Uterus (tissue), 3 donors: ENCODE measurements at regions not wholly inside any gene's neighbourhood (a gene's known extent, or its start where the extent isn't known, plus 50 kb on each side); places are given as distances from the start of the nearest gene placed in this dataset.
"Not testable (repeated sequence)": the region's sequence is repeated elsewhere in the genome, so short reads cannot be mapped to it uniquely, and the experiment has no call there.

ENCODE experiments used
- DNase-seq, 2 donors: peaks; one replicate each; pipeline ENCODE4 v3.0.0-alpha.2; 2019 to 2020
- H3K27ac ChIP-seq, 2 donors: fragments of 200-600 bp; sonication (generic); 1 replicate in 1 of 2; 2 replicates in 1 of 2; pipeline ENCODE4 v1.5.1; 2016 to 2018
- H3K27me3 ChIP-seq, 2 donors: fragments of 200-600 bp; sonication (generic); one replicate each; pipeline ENCODE4 v1.5.1; 2018 to 2019; ENCODE audit warnings: control low read depth in 1 of 2
- H3K36me3 ChIP-seq, 2 donors: fragments of 200-600 bp; sonication (generic); one replicate each; pipeline ENCODE4 v1.5.1; 2019; ENCODE audit warnings: control low read depth in 1 of 2
- H3K4me1 ChIP-seq, 2 donors: fragments of 200-600 bp; sonication (generic); one replicate each; pipeline ENCODE4 v1.5.1; 2018 to 2019; ENCODE audit warnings: control low read depth in 1 of 2
- H3K4me3 ChIP-seq, 2 donors: fragments of 200-600 bp; sonication (generic); 1 replicate in 1 of 2; 2 replicates in 1 of 2; pipeline ENCODE4 v1.5.1; 2018 to 2019; ENCODE audit warnings: mild to moderate bottlenecking in 1 of 2
- H3K9me3 ChIP-seq, 2 donors: fragments of 200-600 bp; sonication (generic); one replicate each; pipeline ENCODE4 v1.5.1; 2019; ENCODE audit warnings: control low read depth in 1 of 2
- POLR2A ChIP-seq, 2 donors: fragments of 450-650 bp; IDR thresholded peaks; one replicate each; pipeline ENCODE4 v1.6.1; 2016; ENCODE audit warnings: antibody characterized with exemption in 2 of 2, mild to moderate bottlenecking in 1 of 2, moderate library complexity in 1 of 2
- intact Hi-C: fragments of 100-400 bp; cut with DNase I; formaldehyde crosslinking; loops from one replicate; pipeline ENCODE4 v1.15.1; 2023; ENCODE audit warnings: low total_unique reads
- TF ChIP-seq, protein P1 (sequence below), 4 experiments: fragments of 200-600 bp in 2 of 4; fragments of 450-650 bp in 2 of 4; sonication (generic) in 2 of 4; IDR thresholded peaks; one replicate each; pipeline ENCODE4 v1.5.1; 2016 to 2019; ENCODE audit warnings: antibody characterized with exemption in 4 of 4, mild to moderate bottlenecking in 2 of 4, moderate library complexity in 1 of 4
- donor health status: DM: yes; HTN: yes; CAD: no.

- H3K27ac ChIP-seq = no peak overlapping the region
- peak in 1 of 2 donors; percentile 18 for DNase-seq
- H3K4me3 ChIP-seq = no peak overlapping the region
- no peaks in the 10 kb centered on the region for H3K27me3 ChIP-seq
- H3K4me1 ChIP-seq = no peaks in the 10 kb centered on the region
- no peaks in the 10 kb centered on the region for H3K9me3 ChIP-seq
- H3K36me3 ChIP-seq = no peaks in the 10 kb centered on the region
- TF ChIP-seq, protein P1, sequence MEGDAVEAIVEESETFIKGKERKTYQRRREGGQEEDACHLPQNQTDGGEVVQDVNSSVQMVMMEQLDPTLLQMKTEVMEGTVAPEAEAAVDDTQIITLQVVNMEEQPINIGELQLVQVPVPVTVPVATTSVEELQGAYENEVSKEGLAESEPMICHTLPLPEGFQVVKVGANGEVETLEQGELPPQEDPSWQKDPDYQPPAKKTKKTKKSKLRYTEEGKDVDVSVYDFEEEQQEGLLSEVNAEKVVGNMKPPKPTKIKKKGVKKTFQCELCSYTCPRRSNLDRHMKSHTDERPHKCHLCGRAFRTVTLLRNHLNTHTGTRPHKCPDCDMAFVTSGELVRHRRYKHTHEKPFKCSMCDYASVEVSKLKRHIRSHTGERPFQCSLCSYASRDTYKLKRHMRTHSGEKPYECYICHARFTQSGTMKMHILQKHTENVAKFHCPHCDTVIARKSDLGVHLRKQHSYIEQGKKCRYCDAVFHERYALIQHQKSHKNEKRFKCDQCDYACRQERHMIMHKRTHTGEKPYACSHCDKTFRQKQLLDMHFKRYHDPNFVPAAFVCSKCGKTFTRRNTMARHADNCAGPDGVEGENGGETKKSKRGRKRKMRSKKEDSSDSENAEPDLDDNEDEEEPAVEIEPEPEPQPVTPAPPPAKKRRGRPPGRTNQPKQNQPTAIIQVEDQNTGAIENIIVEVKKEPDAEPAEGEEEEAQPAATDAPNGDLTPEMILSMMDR (IDR thresholded peaks at IDR 0.05) = no peak
- no peak for TF ChIP-seq POLR2A (IDR thresholded peaks at IDR 0.05)
- intact Hi-C loops = no loop called here
These were observed 406.7 kb downstream of the RWDD3 start for GRCh38 chr1:95640746-95641145.

GRCh38 chr1:95641386-95641785 lies 407.4 kb downstream of the RWDD3 start:
- H3K27ac ChIP-seq = no peak overlapping the region
- no peak for DNase-seq
- TF ChIP-seq, protein P1 (IDR thresholded peaks at IDR 0.05) = no peak
- no peak for TF ChIP-seq POLR2A (IDR thresholded peaks at IDR 0.05)

GRCh38 chr1:95642035-95642434 lies 408.0 kb downstream of the RWDD3 start:
- intact Hi-C loops = no loop called here
- Histone ChIP-seq H3K9me3 (no peaks in the 10 kb centered on the region), H3K27me3 (no peaks in the 10 kb centered on the region), H3K27ac (no peak overlapping the region), H3K4me3 (no peak overlapping the region), H3K4me1 (no peaks in the 10 kb centered on the region), H3K36me3 (no peaks in the 10 kb centered on the region)
- no peak for TF ChIP-seq POLR2A (IDR thresholded peaks at IDR 0.05)
- no peak for DNase-seq

More at GRCh38 chr1:95641386-95641785, 407.4 kb downstream of the RWDD3 start:
- no peaks in the 10 kb centered on the region for H3K36me3 ChIP-seq
- H3K9me3 ChIP-seq = no peaks in the 10 kb centered on the region
- no peaks in the 10 kb centered on the region for H3K27me3 ChIP-seq
- intact Hi-C loops = no loop called here
- H3K4me3 ChIP-seq = no peak overlapping the region
- H3K4me1 ChIP-seq = no peaks in the 10 kb centered on the region

- no peak for DNase-seq
- intact Hi-C loops = no loop called here
- TF ChIP-seq, protein P1 (IDR thresholded peaks at IDR 0.05) = no peak
- TF ChIP-seq POLR2A (IDR thresholded peaks at IDR 0.05) = no peak
- Histone ChIP-seq H3K4me1 (no peaks in the 10 kb centered on the region), H3K36me3 (no peaks in the 10 kb centered on the region), H3K4me3 (no peak overlapping the region), H3K9me3 (no peaks in the 10 kb centered on the region), H3K27ac (no peak overlapping the region), H3K27me3 (no peaks in the 10 kb centered on the region)
These were observed 409.1 kb downstream of the RWDD3 start for GRCh38 chr1:95643071-95643470.

DNA sequence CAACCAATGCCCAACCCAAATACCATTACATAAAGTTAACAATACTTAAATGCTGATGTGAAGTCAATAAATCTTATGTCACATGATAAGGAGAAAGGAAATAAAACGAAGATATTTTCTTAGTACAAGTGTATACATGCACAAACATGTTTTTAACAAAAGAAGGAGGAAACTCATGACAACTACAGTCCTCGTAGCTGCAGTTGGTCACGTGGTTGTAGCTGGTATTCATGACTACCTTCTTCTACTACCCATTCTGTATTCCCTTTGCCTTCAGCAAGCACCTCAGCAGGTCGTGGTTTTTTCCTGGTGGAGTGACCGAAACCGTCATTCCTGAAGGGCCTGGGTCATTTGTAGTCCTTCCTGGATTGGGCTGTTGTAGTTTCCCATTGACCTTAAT lies 411.1 kb downstream of the RWDD3 start:
- H3K27ac ChIP-seq, H3K36me3 ChIP-seq, H3K9me3 ChIP-seq, H3K4me1 ChIP-seq, intact Hi-C loops, H3K27me3 ChIP-seq, DNase-seq, H3K4me3 ChIP-seq: not testable (repeated sequence)

DNA sequence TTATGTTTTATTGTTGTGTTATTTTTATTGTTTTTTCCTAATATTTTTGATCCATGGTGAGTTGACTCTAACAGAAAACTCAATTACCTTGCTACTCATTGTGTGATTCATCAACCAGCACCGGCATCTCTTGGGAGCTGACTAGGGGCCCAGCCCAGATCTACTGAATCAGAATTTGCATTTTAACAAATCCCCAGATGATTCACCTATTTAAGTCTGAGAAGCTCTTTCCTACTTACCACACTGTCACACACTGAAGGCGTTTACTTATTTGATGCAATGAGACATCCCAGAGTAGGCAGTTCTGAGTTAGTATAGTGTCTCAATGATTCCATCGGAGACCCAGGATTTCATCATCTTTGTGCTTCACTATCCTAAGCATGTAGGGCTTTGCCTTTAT lies 416.6 kb downstream of the RWDD3 start:
- H3K9me3 ChIP-seq = no peaks in the 10 kb centered on the region
- H3K36me3 ChIP-seq = no peaks in the 10 kb centered on the region
- H3K27me3 ChIP-seq = no peaks in the 10 kb centered on the region
- no peak overlapping the region for H3K4me3 ChIP-seq
- TF ChIP-seq, protein P1 (IDR thresholded peaks at IDR 0.05) = no peak
- TF ChIP-seq POLR2A (IDR thresholded peaks at IDR 0.05) = no peak
- no peaks in the 10 kb centered on the region for H3K4me1 ChIP-seq
- DNase-seq = no peak
- H3K27ac ChIP-seq = no peak overlapping the region
- intact Hi-C loops = no loop called here
